ENCODE measurements at regions not wholly inside any gene's neighbourhood (a gene's known extent, or its start where the extent isn't known, plus 50 kb on each side); places are given as distances from the start of the nearest gene placed in this dataset.

DNA sequence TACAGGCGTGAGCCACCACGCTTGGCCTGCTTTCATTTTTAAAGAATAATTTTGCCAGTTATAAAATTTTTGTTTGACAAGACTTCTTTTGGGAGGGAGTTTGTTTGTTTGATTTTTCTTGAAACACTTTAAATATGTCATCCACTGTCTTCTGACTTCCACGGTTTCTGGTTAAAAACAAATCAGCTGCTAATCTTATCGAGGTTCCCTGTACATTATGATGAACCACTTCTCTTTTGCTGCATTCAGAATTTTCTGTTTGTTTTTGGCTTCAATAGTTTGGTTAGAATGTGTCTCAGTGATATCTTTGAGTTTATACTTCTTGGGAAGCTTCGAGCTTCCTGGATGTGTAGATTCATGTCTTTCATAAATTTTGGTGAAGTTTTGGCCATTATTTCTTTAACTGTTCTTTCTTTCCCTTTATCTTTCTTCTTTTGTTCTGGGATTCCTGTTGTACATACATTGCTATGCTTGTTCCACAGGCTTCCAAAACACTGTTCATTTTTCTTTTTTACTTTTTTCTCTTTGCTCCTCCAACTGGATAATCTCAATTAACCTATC lies 60.8 kb downstream of the MSX2 start:
- DNase-seq (ENCODE audit: low spot score): no peak
- TF ChIP-seq, protein P1, sequence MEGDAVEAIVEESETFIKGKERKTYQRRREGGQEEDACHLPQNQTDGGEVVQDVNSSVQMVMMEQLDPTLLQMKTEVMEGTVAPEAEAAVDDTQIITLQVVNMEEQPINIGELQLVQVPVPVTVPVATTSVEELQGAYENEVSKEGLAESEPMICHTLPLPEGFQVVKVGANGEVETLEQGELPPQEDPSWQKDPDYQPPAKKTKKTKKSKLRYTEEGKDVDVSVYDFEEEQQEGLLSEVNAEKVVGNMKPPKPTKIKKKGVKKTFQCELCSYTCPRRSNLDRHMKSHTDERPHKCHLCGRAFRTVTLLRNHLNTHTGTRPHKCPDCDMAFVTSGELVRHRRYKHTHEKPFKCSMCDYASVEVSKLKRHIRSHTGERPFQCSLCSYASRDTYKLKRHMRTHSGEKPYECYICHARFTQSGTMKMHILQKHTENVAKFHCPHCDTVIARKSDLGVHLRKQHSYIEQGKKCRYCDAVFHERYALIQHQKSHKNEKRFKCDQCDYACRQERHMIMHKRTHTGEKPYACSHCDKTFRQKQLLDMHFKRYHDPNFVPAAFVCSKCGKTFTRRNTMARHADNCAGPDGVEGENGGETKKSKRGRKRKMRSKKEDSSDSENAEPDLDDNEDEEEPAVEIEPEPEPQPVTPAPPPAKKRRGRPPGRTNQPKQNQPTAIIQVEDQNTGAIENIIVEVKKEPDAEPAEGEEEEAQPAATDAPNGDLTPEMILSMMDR (IDR thresholded peaks at IDR 0.05; ENCODE audit: extremely low read depth, missing control alignments): no peak

Data from GM20000 (cell line).